ENCODE measurements at regions not wholly inside any gene's neighbourhood (a gene's known extent, or its start where the extent isn't known, plus 50 kb on each side); places are given as distances from the start of the nearest gene placed in this dataset.

DNA sequence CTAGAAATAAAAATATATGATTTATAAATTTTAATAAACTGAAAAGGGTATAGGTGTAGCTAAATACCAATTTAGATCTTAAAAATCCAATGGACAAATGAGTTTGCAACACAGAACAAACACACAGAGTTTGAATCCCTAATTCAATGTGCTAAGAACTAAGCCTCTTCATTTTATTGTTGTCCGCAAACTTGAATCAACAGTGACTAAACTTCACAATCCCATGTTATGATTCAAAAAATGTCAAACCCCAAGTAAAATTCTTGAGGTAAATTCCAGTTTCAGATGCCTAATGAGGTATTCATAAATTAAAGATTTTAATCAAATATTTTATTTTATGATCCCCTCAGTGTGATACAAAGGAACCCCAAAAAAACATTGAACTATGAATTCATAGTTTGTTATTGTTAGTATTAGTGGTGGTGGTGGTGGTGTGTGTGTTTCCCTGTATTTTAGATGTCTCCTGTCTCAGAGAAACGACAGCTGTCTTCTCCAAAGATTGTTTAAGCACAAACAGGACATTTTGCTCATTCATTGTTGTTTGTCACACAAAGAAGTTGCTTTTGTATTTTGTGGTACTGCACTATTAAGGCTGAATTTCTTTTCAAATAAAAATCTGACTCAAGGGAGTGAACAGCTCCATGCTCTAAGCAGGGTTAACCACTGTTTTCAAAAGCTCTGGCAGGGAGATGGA lies 259.8 kb downstream of the OSR1 start:
- TF ChIP-seq, protein P1, sequence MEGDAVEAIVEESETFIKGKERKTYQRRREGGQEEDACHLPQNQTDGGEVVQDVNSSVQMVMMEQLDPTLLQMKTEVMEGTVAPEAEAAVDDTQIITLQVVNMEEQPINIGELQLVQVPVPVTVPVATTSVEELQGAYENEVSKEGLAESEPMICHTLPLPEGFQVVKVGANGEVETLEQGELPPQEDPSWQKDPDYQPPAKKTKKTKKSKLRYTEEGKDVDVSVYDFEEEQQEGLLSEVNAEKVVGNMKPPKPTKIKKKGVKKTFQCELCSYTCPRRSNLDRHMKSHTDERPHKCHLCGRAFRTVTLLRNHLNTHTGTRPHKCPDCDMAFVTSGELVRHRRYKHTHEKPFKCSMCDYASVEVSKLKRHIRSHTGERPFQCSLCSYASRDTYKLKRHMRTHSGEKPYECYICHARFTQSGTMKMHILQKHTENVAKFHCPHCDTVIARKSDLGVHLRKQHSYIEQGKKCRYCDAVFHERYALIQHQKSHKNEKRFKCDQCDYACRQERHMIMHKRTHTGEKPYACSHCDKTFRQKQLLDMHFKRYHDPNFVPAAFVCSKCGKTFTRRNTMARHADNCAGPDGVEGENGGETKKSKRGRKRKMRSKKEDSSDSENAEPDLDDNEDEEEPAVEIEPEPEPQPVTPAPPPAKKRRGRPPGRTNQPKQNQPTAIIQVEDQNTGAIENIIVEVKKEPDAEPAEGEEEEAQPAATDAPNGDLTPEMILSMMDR (optimal IDR thresholded peaks at IDR 0.05 in 1 of 3, IDR thresholded peaks at IDR 0.05 in 1 of 3, conservative IDR thresholded peaks at IDR 0.05 in 1 of 3; ENCODE audit: extremely low read depth in 1 of 3, insufficient read depth in 2 of 3, low read length in 3 of 3) = no peak
- TF ChIP-seq EZH2 (IDR thresholded peaks at IDR 0.05; ENCODE audit: low read length) = no peak

Data from keratinocyte (primary cell).